Pulmonary artery endothelial cell (primary cell): ENCODE measurements at regions not wholly inside any gene's neighbourhood (a gene's known extent, or its start where the extent isn't known, plus 50 kb on each side); places are given as distances from the start of the nearest gene placed in this dataset.
"Not testable (repeated sequence)": the region's sequence is repeated elsewhere in the genome, so short reads cannot be mapped to it uniquely, and the experiment has no call there.

Experiments used
- DNase-seq: peaks from one replicate; pipeline ENCODE4 v3.0.0-alpha.2; 2011; ENCODE audit warnings: low read depth, low spot score

DNA sequence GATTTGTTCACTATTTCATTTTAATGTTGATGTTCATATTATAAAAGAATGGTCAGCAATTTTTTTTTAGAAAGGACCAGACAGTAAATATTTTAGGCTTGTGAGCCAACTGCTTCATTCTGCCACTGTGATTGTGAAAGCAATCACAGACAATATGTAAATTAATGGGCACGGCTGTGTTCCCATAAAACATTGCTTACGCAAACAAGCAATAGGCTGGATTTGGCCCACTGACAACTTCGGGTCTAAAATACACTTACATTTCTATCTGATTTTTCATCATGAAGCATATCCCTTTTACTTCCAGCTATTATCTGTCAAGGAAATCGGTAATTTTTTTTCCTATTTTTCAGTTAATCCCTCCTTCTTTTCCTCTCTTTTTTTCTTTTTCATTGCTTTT lies 182.2 kb upstream of the CDH2 start:
- no peak for DNase-seq

- DNase-seq, result no peak
These were observed 181.0 kb upstream of the CDH2 start for GRCh38 chr18:28357766-28358401.

DNA sequence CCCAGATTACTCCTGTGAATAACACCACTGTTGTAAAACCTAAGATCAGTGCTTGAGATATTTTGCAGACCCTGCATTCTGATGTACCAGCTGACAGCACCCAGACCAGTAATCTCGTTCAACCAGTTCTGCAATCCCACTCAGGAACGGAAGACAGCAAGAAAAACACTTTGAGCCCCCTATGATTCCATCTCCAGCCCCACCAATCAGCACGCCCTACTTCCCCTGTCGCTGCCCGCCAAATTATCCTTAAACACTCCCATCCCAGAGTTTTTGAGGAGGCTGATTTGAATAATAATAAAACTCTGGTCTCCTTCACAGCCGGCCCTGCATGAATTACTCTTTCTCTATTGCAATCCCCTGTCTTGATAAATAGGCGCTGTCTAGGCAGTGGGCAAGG lies 173.9 kb upstream of the CDH2 start:
- DNase-seq, result no peak

GRCh38 chr18:28342231-28342630 lies 165.3 kb upstream of the CDH2 start:
- no peak for DNase-seq

GRCh38 chr18:28338316-28338715 lies 161.4 kb upstream of the CDH2 start:
- DNase-seq, result no peak

- no peak for DNase-seq
These were observed 157.6 kb upstream of the CDH2 start for GRCh38 chr18:28334516-28334915.

- DNase-seq, result no peak
These were observed 155.1 kb upstream of the CDH2 start for GRCh38 chr18:28332071-28332470.

- DNase-seq, result no peak
These were observed 154.6 kb upstream of the CDH2 start for GRCh38 chr18:28331551-28331950.

GRCh38 chr18:28313602-28314001 lies 136.7 kb upstream of the CDH2 start:
- DNase-seq, result no peak

DNA sequence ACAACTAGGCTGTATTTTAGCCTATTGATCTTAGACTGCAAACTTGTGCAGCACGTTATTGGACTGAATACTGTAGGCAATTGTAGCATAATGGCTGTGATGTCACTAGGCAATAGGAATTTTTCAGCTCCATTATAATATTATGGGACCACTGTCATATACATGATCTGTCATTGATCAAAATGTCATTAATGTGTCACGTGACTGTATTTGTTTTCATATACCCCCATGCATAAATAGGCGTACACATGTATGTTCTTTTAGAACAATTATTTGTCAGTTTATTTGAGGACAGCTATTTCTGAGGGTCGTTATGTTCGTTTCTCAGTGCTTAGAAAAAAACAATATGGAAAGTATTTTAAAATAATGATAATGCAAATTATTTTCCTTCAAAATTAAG lies 111.9 kb upstream of the CDH2 start:
- DNase-seq, result no peak

- no peak for DNase-seq
These were observed 110.2 kb upstream of the CDH2 start for GRCh38 chr18:28287146-28287545.

GRCh38 chr18:28284132-28284531 lies 107.2 kb upstream of the CDH2 start:
- DNase-seq, result no peak

GRCh38 chr18:28281400-28281799 lies 104.5 kb upstream of the CDH2 start:
- DNase-seq, result no peak

DNA sequence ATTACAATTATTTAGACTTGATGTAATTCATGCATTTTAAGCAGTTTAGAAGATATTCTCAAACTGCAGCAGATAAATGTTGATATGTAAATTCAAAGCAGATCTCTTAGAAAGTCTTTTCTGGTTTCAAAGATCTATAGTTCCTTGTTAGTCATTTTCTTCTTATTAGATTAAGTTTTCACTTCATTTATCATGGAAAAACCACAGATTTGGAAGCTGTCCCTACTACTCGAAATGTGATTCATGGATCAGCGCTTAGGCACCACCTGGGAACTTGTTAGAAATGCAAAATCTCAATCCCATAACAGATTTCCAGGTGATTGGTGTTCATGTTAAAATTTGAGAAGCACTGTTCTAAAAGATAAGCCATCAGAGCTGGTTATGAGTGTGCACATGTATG lies 92.8 kb upstream of the CDH2 start:
- no peak for DNase-seq

GRCh38 chr18:28267878-28268625 lies 91.1 kb upstream of the CDH2 start:
- DNase-seq, result no peak

DNA sequence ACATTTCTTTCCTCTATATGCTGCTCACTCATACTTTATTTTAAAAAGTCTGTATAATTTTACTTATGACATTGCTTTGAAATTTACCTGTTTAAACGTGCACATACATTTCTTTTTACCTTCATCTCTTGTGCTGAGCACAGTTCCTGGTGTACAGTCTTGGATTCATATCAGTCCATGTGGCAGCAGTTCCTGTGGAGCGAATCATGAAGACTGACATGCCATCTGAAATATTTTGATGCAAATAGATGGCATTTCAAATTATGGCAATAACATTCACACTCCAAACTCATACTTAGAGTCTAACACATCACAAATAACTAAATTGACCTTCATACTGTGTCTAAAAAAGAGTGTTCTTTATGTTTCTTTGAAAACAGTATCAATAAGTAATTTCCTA lies 90.3 kb upstream of the CDH2 start:
- no peak for DNase-seq

- DNase-seq, result no peak
These were observed 79.2 kb upstream of the CDH2 start for GRCh38 chr18:28256166-28256565.

GRCh38 chr18:28248653-28249052 lies 71.7 kb upstream of the CDH2 start:
- DNase-seq, result no peak

GRCh38 chr18:28240626-28241025 lies 63.7 kb upstream of the CDH2 start:
- DNase-seq, result not testable (repeated sequence)

GRCh38 chr18:28236487-28236886 lies 59.6 kb upstream of the CDH2 start:
- DNase-seq, result no peak
